HG02973 (cell line): ENCODE measurements at regions not wholly inside any gene's neighbourhood (a gene's known extent, or its start where the extent isn't known, plus 50 kb on each side); places are given as distances from the start of the nearest gene placed in this dataset.

ENCODE experiments used
- ATAC-seq: cut with Tn5 transposase; IDR thresholded peaks from one replicate; pipeline ENCODE4 v1.9.1; 2021; ENCODE audit warnings: moderate library complexity; ENCODE audit not compliant: unreplicated experiment

DNA sequence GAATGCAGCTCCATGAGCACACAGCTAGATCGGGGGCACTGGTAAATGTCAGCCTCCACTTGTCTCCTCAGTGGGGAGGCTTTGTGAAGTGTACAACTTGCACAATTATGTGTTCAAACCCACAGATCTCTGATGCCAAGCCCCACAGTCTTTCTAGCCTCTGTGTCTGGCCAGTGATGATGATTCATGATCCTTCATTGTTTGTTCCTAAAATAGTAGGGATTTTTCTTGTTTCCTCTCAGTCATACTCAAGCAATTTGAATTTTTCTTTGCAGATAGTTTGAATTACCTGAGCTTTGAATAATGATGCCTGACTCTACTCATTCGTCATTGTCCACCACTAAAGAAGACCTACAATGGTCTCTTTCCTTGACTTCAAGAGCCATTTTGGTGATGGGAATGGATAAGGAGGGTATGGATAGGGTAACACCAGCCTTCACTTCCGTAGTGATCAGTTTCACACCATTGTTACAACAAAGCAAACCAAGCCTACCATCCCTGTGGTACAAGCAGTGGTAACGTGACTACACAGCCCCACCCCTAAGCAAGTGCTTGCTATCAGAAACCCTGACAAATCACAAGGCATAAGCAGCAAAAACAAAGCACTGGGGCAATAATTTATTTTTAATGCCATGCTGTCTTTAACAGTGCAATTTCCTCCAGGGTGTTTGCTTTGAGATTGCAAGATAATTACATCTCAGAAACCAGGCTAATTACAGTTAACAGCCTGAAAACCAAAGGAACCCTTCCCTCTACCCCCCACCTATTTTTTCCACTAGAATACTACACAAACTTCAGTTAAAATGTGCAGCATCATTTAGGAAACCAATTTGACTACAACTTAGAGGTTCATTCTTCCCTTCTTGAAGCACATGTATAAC lies 114.1 kb upstream of the PPP2R3A start:
- no peak for ATAC-seq

DNA sequence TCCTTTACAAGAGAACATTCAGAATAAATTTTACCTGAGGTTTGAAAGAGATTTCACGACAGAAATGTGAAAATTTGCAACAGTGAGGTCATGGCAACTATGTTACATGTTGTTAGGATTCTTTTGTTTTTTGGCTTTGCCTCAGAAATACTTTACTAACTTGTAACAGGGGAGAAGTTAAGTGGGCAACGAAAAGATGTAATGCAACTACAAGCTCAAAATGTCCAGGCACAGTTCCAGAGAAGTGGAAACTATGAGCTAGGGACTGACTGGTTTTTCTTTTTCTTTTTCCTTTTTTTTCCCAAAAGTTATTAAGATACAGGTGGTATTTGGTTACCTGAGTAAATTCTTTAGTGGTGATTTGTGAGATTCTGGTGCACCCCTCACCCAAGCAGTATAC lies 111.5 kb upstream of the PPP2R3A start:
- no peak for ATAC-seq

DNA sequence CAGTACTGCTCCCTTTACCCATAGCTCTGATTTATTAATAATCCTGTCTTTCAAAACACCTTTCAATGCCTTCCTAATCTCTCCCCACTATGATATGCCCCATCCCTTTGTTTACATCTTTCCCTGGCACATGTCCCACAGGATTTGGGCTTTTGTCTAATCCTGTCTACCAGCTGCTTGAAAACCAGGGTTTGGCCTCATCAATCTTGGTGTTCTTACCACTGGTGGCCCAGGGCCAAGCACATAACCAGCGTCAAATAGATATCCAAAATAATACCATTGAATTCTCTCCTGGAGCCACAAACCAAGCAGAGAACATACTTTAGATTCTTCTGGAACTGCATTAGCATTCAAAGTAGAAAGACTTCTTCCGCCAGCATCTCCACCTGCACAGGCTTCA lies 104.8 kb upstream of the PPP2R3A start:
- no peak for ATAC-seq

DNA sequence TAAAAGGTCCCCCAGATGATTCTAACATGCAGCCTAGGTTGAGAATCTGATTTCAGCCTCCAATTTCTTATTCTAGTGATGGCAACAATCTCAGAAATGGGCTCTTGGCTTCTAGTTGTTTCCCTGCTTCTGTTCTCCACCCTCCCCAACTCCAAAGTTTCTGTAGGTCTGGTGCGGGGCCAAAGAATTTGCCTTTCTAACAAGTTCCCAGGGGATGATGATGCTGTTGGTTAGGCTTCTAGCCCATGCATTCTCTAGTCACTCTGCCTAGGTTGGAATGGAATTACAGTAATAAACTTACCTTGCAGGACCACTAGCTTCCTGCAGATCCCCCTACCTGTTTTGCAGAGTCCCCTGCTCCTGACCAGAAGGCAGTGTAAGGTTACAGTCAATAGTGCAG lies 103.2 kb upstream of the PPP2R3A start:
- ATAC-seq, result no peak

DNA sequence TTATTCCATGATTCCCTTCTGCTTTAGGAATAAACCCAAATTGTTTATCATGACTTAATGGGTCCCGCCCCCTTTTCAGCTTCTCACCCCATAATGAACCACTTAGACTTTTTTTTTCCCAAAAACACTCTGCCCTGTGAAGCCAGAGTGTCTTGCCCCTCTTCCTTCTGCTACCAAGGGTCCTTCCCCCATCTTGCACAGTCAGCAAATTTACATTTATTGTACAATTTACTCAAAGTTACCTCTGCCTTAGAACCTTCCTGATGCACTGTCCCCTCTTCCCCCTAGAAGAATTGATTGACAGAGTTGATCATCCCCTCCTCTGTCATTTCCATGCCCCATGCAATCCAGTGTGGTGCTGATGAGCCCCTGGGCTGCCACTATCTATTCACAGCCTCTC lies 101.5 kb upstream of the PPP2R3A start:
- no peak for ATAC-seq

DNA sequence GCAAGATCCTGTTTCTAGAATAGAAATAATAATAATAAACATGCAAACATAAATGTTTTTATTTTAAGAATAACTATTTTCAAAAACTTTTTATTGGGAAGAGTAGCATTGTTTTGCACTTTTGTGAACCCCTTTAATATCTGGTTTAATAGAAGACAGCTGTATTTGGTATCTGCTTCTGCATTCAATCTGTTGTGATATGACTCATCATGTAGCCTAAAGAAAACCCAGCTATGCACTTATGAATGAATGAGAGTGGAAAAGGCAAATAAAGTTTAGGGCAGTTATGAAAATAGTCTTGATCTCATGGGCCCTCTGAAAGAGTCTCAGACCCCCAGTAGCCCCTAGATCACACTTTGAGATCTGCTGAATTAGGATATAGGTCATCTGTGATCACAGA lies 100.4 kb upstream of the PPP2R3A start:
- no peak for ATAC-seq

DNA sequence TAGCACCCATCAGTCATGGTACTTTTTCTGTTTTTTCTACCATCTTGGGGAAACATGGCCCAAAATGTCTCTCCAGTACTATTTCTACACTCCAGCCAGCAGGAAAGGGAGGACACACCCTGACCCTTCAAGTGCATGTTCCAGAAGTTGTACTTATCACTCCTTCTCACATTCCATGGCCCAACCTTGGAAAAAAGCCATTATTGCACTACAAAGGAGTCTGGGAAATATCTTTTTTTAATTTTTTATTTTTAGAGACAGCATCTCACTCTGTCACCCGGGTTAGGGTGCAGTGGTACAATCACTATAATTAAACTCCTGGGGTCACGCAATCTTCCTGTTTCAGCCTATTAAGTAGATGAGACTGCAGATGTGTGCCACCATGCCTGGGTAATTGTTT lies 100.0 kb upstream of the PPP2R3A start:
- ATAC-seq, result no peak

DNA sequence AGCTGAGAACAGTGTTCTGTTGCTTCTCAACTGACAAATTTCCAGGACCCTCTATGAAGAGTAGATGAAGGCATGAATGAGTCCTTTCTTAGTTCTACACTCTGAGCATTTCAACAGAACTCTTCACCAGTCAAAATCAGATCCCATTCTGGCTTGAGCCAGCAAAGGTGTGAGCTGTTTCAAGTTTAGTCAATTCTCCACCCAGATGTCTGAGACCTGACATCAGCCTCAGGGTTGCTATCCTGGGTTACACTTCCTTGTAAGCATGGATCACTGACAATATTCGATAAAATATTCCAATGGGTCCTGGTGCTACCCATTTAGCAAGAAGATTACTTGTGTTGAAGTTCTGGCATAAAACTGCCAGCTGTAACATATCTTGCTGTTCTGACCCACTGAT lies 97.6 kb upstream of the PPP2R3A start:
- no peak for ATAC-seq

DNA sequence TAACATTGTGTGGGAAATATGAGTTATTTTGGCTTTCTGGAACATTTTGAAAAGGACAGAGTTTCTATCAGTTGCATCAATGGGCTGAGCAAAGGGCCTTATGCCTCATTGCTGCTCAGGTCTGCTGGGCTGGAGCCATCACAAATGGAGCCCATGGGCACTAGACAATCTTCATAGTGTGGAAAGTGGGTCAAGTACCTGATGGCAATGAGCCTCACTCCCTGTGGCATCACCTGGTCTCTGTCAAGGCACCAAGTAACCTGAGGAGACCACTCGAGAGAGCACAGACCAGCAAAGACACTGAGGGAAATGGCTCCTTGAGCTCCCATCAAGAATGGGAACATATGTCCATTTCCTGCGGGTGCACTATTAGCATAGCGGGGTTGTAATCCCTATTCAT lies 96.7 kb upstream of the PPP2R3A start:
- no peak for ATAC-seq

DNA sequence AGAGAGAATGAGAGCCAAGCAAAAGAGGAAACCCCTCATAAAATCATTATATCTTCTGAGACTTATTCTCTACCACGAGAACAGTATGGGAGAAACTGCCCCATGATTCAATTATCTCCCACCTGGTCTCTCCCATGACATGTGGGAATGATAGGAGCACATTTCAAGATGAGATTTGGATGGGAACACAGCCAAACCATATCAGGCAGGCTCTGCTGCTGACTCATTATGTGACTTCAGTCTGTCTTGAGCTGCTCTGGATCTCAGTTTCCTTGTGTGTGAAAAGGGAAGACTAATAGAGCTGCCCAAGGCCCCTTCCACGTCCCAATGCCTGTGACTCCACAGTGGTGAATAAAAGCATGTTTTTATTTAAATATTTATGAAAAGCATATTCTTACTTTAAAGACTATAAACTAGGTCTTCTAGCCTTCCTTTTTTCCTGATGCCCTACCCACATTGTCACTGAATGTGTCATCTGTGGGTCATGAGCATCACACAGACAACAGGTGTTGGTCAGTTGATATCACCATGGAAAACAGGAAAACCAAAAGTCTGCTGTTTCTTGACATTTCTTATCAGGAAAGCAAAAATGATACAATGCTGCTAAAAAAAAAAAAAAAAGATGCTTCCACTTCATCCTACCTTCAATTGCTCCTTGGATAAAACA lies 96.0 kb upstream of the PPP2R3A start:
- no peak for ATAC-seq

DNA sequence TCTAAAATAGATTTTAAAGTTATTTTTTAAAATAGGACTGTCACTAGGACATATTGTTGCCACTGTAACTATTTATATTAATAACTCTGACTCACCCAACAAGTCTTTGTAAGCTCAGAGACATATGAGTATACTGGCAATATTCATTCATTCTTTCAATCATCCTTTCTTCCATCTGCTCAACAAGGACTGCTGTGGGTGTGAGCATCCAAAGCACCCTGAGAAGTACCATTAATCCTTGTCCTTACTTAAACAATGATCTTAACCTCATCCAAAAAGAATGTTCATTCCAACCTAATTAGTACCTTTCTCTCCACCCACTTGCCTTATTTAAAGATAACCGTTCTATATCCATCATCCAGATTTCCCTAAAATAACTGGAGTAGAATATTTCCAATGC lies 94.2 kb upstream of the PPP2R3A start:
- ATAC-seq, result no peak

DNA sequence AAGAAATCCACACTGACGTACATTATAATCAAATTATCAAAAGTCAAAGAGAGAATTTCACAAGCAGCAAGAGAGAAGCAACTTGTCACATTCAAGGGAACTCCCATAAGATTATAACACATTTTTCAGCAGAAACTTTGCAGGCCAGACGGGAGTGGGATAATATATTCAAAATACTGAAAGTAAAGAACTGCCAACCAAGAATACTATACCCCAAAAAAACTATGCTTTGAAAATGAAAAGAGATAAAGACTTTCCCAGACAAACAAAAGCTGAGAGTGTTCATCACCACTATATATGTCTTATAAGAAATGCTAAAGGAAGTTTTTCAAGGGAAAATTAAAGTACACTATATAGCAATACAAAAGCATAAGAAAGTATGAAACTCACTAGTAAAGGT lies 91.5 kb upstream of the PPP2R3A start:
- ATAC-seq, result no peak

DNA sequence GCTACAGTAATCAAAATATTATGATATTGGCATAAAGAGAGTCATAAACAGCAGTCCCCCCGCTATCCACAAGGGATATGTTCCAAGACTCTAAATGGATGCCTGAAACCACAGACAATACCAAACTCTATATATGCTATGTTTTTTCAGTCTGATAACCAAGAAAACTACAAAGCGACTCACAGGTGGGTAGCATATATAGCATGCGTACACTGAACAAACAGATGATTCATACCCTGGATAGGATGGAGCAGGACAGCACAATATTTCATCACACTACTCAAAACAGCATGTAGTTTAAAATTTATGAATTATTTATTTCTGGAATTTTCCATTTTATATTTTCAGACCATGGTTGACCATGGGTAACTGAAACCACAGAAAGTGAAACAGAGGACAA lies 87.0 kb upstream of the PPP2R3A start:
- ATAC-seq, result no peak

DNA sequence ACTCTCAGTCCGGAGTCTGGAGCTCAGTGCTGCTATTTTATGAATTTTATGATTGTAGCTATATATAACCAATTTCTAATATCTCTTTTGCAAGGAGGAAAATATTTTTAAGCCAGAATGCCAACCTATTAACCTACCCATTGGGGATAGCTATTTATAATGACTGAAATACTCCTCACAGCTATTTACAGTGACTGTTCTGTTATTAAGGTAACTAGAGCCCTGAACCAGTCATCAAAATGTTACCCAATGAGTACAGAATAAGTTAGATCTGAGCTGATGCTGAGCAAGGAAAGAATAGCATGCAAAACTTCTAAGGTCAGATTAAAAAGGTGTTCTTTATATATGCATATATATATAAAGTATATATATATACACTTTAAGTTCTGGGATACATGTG lies 79.6 kb upstream of the PPP2R3A start:
- no peak for ATAC-seq

DNA sequence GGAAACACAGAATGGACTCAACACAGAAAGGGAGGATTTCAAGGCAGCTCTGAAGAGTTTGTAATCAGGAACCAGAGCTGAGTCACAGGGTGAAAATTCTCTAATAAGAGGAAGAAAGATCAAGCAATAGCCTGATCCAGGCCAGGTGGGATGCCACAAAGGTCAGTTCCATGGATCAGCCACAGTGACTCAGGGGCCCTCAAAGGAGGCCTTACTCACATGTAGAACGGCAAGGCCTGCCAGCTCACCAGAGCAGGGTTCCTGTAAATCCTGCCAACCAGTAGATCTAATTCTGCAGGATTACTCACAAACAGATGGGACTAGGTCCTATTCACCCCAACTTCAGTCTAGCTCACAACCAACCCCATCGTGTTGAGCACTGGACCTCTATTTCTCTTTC lies 78.3 kb upstream of the PPP2R3A start:
- no peak for ATAC-seq

DNA sequence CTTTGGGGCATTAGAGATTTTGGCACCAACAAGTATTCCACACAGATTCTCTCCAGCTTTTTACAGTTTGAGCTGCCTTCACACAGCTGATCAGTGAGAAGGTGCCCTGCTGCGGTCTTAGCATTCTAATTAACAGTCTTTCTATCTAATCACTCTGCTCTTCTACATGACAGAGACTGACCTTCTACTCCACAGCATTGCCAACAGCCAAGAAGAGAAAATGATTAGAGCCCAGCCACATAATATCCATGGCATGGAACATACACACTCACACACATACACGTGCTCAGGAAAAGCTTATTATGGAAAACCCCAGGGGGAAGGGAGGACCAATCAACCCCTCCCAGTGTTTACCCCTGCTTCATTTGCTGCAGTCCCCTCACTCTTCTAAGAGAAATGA lies 76.1 kb upstream of the PPP2R3A start:
- no peak for ATAC-seq

DNA sequence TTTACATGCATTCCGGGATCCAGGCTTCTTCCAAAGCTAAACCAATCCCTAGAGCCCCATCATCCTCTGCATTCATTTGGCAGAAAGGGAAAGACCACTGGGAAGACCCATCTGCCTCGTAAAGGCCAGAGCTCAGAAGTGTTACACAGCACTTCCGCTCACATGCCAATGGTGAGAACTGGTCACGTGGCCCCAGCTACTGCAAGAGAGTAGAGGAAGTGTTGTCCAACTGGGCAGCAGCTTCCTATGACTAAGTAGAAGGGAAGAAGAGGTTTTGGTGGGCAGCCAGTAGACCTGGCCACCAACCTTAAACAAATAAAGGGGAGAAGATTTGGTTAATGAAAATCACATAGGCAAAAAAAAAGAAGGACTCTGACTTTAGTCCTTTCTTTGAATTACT lies 74.4 kb upstream of the PPP2R3A start:
- no peak for ATAC-seq

DNA sequence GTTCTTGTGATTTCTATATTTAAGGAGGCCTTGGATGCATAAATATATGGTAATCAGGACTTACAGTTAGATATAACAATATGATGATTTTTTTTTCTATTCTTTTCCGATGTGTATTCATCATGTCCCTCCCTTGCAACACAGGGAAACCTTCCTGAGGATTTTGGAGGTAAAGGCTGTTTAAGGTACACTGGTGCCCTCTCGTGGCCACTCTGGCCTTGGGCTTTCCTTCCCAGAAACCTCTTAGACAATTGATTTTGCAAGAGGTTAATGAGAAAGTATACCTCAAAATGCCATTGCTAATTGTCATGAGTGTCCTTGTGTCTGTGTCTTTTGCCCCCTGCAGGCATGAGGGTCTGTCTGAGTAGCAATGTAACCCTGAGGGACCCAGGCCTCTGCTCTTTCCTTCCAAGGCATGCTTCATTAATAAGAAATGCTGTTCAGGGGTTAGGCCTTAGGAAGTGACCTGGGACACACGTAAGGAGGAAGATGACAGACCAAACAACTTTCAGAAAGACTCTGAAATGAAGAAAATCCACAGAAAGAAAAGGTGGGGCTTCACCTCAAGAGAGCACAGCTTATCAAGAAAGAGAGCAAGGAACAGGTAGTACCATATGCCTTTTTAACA lies 70.3 kb upstream of the PPP2R3A start:
- ATAC-seq, result no peak

DNA sequence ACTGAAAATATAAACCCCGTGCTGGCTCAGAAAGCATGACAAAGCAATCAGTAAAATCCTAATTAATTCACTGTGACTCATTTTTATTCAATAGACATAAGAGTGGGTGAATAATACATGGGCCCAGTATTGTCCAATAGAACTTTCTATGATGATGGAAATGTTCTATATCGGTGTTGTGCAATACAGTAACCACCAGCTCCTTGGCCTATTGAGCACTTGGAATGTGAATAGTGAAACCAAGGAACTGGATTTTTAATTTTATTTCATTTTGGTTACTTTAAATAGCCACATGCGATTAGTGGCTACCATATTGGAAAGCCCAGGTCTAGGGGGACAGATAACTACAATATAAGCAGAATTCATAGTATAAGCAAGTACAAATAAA lies 69.8 kb upstream of the PPP2R3A start:
- no peak for ATAC-seq

DNA sequence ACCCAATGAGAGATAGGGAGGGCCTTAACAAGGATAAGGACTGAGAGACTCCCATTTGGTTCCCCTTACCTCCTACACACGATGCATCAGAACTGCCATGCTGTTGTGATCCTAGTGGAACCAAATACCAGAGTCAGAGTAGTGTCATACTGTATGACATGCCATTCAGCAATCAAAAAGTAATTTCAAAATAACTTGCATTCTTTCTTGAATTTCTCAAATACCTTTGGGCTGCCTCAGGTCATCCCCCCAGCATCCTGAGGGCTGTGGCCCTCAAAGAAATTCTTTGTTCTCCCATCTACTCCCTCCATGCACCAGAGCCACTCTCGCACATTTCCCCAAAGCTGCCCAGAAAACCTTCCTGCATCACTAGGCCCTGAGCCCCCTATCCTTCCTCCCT lies 68.9 kb upstream of the PPP2R3A start:
- ATAC-seq, result no peak

DNA sequence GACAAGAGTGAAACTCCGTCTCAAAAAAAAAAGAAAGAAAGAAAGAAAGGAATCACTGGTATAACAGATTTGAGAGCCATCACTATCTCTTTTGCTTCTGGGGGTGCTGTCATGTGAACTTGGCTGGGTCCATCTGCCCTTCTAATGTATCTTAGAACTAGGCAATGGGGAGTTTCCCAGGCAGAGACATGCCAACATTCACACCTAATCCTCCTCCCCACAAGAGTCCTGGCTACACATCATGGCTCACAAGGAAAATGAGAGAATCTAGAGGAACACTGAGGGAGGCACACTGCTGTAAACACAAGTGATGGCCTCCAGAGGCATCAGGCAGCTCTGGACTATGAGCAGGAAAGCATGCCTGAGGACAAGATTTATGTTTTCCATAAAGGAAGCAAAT lies 67.8 kb upstream of the PPP2R3A start:
- ATAC-seq, result no peak

DNA sequence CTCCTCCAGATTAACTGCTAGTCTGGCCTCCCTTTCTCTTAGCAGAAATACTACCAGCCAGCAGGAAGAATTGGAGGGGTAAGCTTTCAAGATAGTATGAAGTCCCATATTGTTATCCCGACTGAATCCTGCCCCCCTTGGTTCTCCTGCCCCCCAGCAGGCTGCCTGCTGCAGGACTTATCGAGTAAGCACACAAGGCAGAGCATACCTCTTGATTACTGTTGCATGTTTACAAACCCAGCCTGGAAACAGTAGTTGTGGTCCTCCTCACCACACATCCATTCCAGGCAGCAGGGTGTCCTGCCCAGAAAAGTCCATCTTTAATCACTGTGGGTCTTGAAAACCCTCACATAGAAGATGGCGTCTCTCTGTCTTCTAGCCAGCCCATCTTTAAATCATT lies 66.8 kb upstream of the PPP2R3A start:
- no peak for ATAC-seq
